Testis (tissue), 2 donors: ENCODE measurements at regions not wholly inside any gene's neighbourhood (a gene's known extent, or its start where the extent isn't known, plus 50 kb on each side); places are given as distances from the start of the nearest gene placed in this dataset.

Experiments
- DNase-seq: peaks from one replicate; pipeline ENCODE4 v3.0.0-alpha.2; 2019
- H3K27ac ChIP-seq, 2 donors: fragments of 200-600 bp; sonication (generic); one replicate each; pipeline ENCODE4 v1.5.1; 2019
- H3K27me3 ChIP-seq: fragments of 200-600 bp; sonication (generic); one replicate; pipeline ENCODE4 v1.5.1; 2019
- H3K36me3 ChIP-seq: fragments of 200-600 bp; sonication (generic); one replicate; pipeline ENCODE4 v1.5.1; 2017; ENCODE audit warnings: low read depth; ENCODE audit errors: missing control alignments
- H3K4me1 ChIP-seq: fragments of 200-600 bp; sonication (generic); one replicate; pipeline ENCODE4 v1.5.1; 2019
- H3K4me3 ChIP-seq, 2 donors: fragments of 200-600 bp; sonication (generic); one replicate each; pipeline ENCODE4 v1.5.1; 2017 to 2019
- H3K9me3 ChIP-seq: fragments of 200-600 bp; sonication (generic); one replicate; pipeline ENCODE4 v1.5.1; 2017
- CTCF ChIP-seq, 3 experiments: fragments of 450-650 bp in 2 of 3; fragments of 200-600 bp in 1 of 3; sonication (generic) in 1 of 3; IDR thresholded peaks; one replicate each; pipeline ENCODE4 v1.5.1; 2016 to 2019; ENCODE audit warnings: antibody characterized with exemption in 3 of 3, mild to moderate bottlenecking in 2 of 3, moderate library complexity in 1 of 3
- POLR2A ChIP-seq: fragments of 450-650 bp; IDR thresholded peaks from one replicate; pipeline ENCODE4 v1.6.1; 2017; ENCODE audit warnings: antibody characterized with exemption, mild to moderate bottlenecking, moderate library complexity
- WGBS, 2 donors: methylation state at CpG; one replicate each; pipeline ENCODE4 v1.1.5; 2018; 5-methylcytosine and 5-hydroxymethylcytosine counted together
- intact Hi-C: fragments of 100-400 bp; cut with DNase I; formaldehyde crosslinking; loops from one replicate; pipeline ENCODE4 v1.15.1; 2023; ENCODE audit warnings: low total_unique reads

- no peaks in the 10 kb centered on the region for H3K9me3 ChIP-seq
- no peaks in the 10 kb centered on the region for H3K27me3 ChIP-seq
- TF ChIP-seq CTCF (IDR thresholded peaks at IDR 0.05) (no peak), POLR2A (no peak)
- H3K4me3 ChIP-seq = no peak overlapping the region
- H3K36me3 ChIP-seq = no peaks in the 10 kb centered on the region
- intact Hi-C loops = no loop called here
- DNase-seq = no peak
- H3K4me1 ChIP-seq = no peaks in the 10 kb centered on the region
- H3K27ac ChIP-seq = no peak overlapping the region
These were observed 166.1 kb downstream of the DNAJB9 start for GRCh38 chr7:108735814-108736213.

GRCh38 chr7:108736221-108736891 lies 166.7 kb downstream of the DNAJB9 start:
- H3K4me3 ChIP-seq = no peak overlapping the region
- no peaks in the 10 kb centered on the region for H3K36me3 ChIP-seq
- H3K27me3 ChIP-seq = no peaks in the 10 kb centered on the region
- TF ChIP-seq CTCF (IDR thresholded peaks at IDR 0.05) (no peak), POLR2A (no peak)
- intact Hi-C loops = no loop called here
- H3K27ac ChIP-seq = no peak overlapping the region
- 49 to 93% methylated on average over 2 of the region's 2 CpGs for WGBS, 2 donors
- no peak for DNase-seq
- no peaks in the 10 kb centered on the region for H3K4me1 ChIP-seq
- H3K9me3 ChIP-seq = no peaks in the 10 kb centered on the region

- intact Hi-C loops = no loop called here
- no peaks in the 10 kb centered on the region for H3K9me3 ChIP-seq
- TF ChIP-seq CTCF (IDR thresholded peaks at IDR 0.05) = no peak
- TF ChIP-seq POLR2A = no peak
These were observed 201.5 kb downstream of the DNAJB9 start for GRCh38 chr7:108770981-108771745.

GRCh38 chr7:108771853-108772252 lies 202.2 kb downstream of the DNAJB9 start:
- WGBS, 2 donors = 76 to 84% methylated on average over 2 of the region's 2 CpGs
- intact Hi-C loops = no loop called here

More at GRCh38 chr7:108770981-108771745, 201.5 kb downstream of the DNAJB9 start:
- Histone ChIP-seq H3K4me1 (no peaks in the 10 kb centered on the region), H3K27ac (no peak overlapping the region), H3K27me3 (no peaks in the 10 kb centered on the region), H3K36me3 (no peaks in the 10 kb centered on the region), H3K4me3 (no peak overlapping the region)
- 69 to 89% methylated on average over 3 of the region's 3 CpGs for WGBS, 2 donors
- no peak for DNase-seq

More at GRCh38 chr7:108771853-108772252, 202.2 kb downstream of the DNAJB9 start:
- Histone ChIP-seq H3K27ac (no peak overlapping the region), H3K4me1 (no peaks in the 10 kb centered on the region), H3K36me3 (no peaks in the 10 kb centered on the region), H3K27me3 (no peaks in the 10 kb centered on the region), H3K4me3 (no peak overlapping the region), H3K9me3 (no peaks in the 10 kb centered on the region)
- TF ChIP-seq CTCF (IDR thresholded peaks at IDR 0.05) = no peak
- TF ChIP-seq POLR2A = no peak
- no peak for DNase-seq
